H1 (cell line): ENCODE measurements at regions not wholly inside any gene's neighbourhood (a gene's known extent, or its start where the extent isn't known, plus 50 kb on each side); places are given as distances from the start of the nearest gene placed in this dataset.

ENCODE experiments used
- CEBPB ChIP-seq: IDR thresholded peaks from 2 replicates; pipeline ENCODE4 v1.6.1; 2012; ENCODE audit warnings: low read depth, low read length
- CREB1 ChIP-seq: IDR thresholded peaks from 2 replicates; pipeline ENCODE4 v1.6.1; 2012; ENCODE audit warnings: inconsistent platforms
- JUN ChIP-seq: IDR thresholded peaks from 2 replicates; pipeline ENCODE4 v1.6.1; 2011; ENCODE audit warnings: low read depth, mild to moderate bottlenecking, improper control_type of control experiment, low read length
- TBP ChIP-seq: IDR thresholded peaks from 2 replicates; pipeline ENCODE4 v1.6.1; 2011; ENCODE audit warnings: low read depth, low read length, improper control_type of control experiment
- TCF12 ChIP-seq: IDR thresholded peaks from 2 replicates; pipeline ENCODE4 v1.6.1; 2011; ENCODE audit warnings: low read depth, mild to moderate bottlenecking, low read length
- USF2 ChIP-seq: IDR thresholded peaks from 2 replicates; pipeline ENCODE4 v1.6.1; 2011; ENCODE audit warnings: low read length, improper control_type of control experiment
- TF ChIP-seq, protein P1 (sequence below), 3 experiments: IDR thresholded peaks; 1 replicate in 2 of 3; 2 replicates in 1 of 3; pipeline versions ENCODE4 v1.5.1 to v1.6.1; 2011; ENCODE audit warnings: low read length in 3 of 3, mild to moderate bottlenecking in 3 of 3, inconsistent platforms in 2 of 3, low read depth in 1 of 3, moderate library complexity in 1 of 3; ENCODE audit not compliant: insufficient read depth in 1 of 3; ENCODE audit errors: control extremely low read depth in 1 of 3

DNA sequence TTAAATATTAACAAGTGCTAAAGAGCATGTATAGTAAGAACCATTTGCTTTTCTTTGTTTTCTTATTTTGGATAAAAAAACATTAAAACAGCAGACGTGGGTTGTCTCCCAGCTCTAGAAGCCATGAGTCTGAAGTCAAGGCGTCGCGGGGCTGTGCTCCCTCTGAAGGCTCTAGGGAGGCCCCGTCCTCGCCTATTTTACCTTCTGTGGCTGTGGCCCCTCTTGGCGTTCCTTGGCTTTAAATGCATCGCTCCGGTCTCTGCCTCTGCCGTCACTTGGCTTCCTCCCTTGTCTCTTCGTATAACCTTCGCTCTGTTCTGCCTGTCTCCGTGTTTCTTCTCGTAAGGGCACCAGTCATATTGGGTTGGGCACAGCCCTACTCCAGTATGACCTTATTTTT, 75.3 kb downstream of the ING1 start:
- TF ChIP-seq JUN (no peak), CREB1 (no peak), TBP (no peak), USF2 (no peak), CEBPB (no peak), TCF12 (no peak)
- TF ChIP-seq, protein P1, sequence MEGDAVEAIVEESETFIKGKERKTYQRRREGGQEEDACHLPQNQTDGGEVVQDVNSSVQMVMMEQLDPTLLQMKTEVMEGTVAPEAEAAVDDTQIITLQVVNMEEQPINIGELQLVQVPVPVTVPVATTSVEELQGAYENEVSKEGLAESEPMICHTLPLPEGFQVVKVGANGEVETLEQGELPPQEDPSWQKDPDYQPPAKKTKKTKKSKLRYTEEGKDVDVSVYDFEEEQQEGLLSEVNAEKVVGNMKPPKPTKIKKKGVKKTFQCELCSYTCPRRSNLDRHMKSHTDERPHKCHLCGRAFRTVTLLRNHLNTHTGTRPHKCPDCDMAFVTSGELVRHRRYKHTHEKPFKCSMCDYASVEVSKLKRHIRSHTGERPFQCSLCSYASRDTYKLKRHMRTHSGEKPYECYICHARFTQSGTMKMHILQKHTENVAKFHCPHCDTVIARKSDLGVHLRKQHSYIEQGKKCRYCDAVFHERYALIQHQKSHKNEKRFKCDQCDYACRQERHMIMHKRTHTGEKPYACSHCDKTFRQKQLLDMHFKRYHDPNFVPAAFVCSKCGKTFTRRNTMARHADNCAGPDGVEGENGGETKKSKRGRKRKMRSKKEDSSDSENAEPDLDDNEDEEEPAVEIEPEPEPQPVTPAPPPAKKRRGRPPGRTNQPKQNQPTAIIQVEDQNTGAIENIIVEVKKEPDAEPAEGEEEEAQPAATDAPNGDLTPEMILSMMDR (IDR thresholded peaks at IDR 0.05; ENCODE audit: control extremely low read depth in 1 of 3, insufficient read depth in 1 of 3, low read depth in 1 of 3, low read length in 3 of 3) = no peak
